Panc1 (cell line): ENCODE measurements at regions not wholly inside any gene's neighbourhood (a gene's known extent, or its start where the extent isn't known, plus 50 kb on each side); places are given as distances from the start of the nearest gene placed in this dataset.

ENCODE experiments used
- ATAC-seq: fragments of 200-7000 bp; cut with Tn5 transposase; 2 replicates; pipeline ENCODE4 v1.9.1; 2020; ENCODE audit warnings: mild to moderate bottlenecking, moderate library complexity
- BruUV-seq: library from RNA; stranded (reverse); fragments of 400-500 nt; replicated peaks from 2 replicates; lab custom pipeline; 2021; lab: Mats Ljungman, UMichigan
- CTCF ChIA-PET: fragments of 300-600 bp; sonication (Branson Sonifier 250); formaldehyde crosslinking; loops from one replicate; lab custom pipeline; 2022; ENCODE audit warnings: antibody characterized with exemption; lab: Charles Lee
- POLR2A ChIA-PET: fragments of 300-600 bp; sonication (Branson Sonifier 250); formaldehyde crosslinking; loops from one replicate; lab custom pipeline; 2022; ENCODE audit warnings: antibody characterized with exemption; lab: Charles Lee
- DNase-seq: peaks from one replicate; pipeline ENCODE4 v3.0.0-alpha.2; 2010; ENCODE audit warnings: low read depth, low spot score
- H3K27ac ChIP-seq: 2 replicates; pipeline ENCODE4 v1.5.1; 2011; ENCODE audit warnings: mild to moderate bottlenecking, low read length, inconsistent platforms
- H3K27me3 ChIP-seq: fragments of 200-500 bp; sonication (Bioruptor generic); 2 replicates; pipeline ENCODE4 v1.6.0; 2014; ENCODE audit warnings: low read length, inconsistent platforms; ENCODE audit not compliant: control insufficient read depth, insufficient read depth
- H3K36me3 ChIP-seq: fragments of 200-500 bp; sonication (Bioruptor generic); 2 replicates; pipeline ENCODE4 v1.5.1; 2014; ENCODE audit warnings: inconsistent platforms, mild to moderate bottlenecking, low read length, moderate library complexity; ENCODE audit not compliant: control insufficient read depth, insufficient read depth
- H3K4me1 ChIP-seq: 2 replicates; pipeline ENCODE4 v1.5.1; 2011; ENCODE audit warnings: inconsistent platforms, mild to moderate bottlenecking, low read length, moderate library complexity; ENCODE audit not compliant: control insufficient read depth, insufficient read depth
- H3K4me3 ChIP-seq, 2 experiments: 2 replicates each; pipeline ENCODE4 v1.5.1; 2011 to 2012; ENCODE audit warnings: low read depth in 2 of 2, low read length in 2 of 2, mild to moderate bottlenecking in 2 of 2, inconsistent platforms in 1 of 2, moderate library complexity in 1 of 2
- H3K9me3 ChIP-seq: fragments of 200-500 bp; sonication (Bioruptor generic); 2 replicates; pipeline ENCODE4 v1.5.1; 2014; ENCODE audit warnings: low read depth, mild to moderate bottlenecking, inconsistent platforms, low read length, moderate library complexity; ENCODE audit not compliant: control insufficient read depth, insufficient read depth
- POLR2AphosphoS5 ChIP-seq: IDR thresholded peaks from 2 replicates; pipeline ENCODE4 v1.6.1; 2012; ENCODE audit warnings: mild to moderate bottlenecking, low read depth, low read length, moderate library complexity
- SIN3A ChIP-seq: IDR thresholded peaks from 2 replicates; pipeline ENCODE4 v1.6.1; 2012; ENCODE audit warnings: low read depth, mild to moderate bottlenecking, low read length, moderate library complexity, borderline replicate concordance; ENCODE audit not compliant: insufficient read depth
- TCF7L2 ChIP-seq: IDR thresholded peaks from 2 replicates; pipeline ENCODE4 v1.6.1; 2011; ENCODE audit warnings: mild to moderate bottlenecking, low read depth, low read length, inconsistent platforms
- in situ Hi-C: cut with HindIII; loops from 2 replicates; pipeline ENCODE4 v1.10.0; 2016; ENCODE audit warnings: low sequenced_read_pairs, low pct_unique_long_range_greater_than_20kb
- intact Hi-C: fragments of 100-400 bp; cut with micrococcal nuclease; formaldehyde crosslinking; loops from one replicate; pipeline ENCODE4 v1.10.0; 2022; ENCODE audit not compliant: unreplicated experiment
- TF ChIP-seq, protein P1 (sequence below): fragments of 450-650 bp; IDR thresholded peaks from 2 replicates; pipeline ENCODE4 v1.5.1; 2017; ENCODE audit warnings: mild to moderate bottlenecking
- TF ChIP-seq, protein P2 (sequence below), 2 experiments: IDR thresholded peaks; 2 replicates each; pipeline ENCODE4 v1.6.1; 2011 to 2012; ENCODE audit warnings: low read depth in 2 of 2, control low read depth in 1 of 2, low read length in 1 of 2, mild to moderate bottlenecking in 1 of 2, moderate library complexity in 1 of 2; ENCODE audit not compliant: insufficient read depth in 1 of 2

DNA sequence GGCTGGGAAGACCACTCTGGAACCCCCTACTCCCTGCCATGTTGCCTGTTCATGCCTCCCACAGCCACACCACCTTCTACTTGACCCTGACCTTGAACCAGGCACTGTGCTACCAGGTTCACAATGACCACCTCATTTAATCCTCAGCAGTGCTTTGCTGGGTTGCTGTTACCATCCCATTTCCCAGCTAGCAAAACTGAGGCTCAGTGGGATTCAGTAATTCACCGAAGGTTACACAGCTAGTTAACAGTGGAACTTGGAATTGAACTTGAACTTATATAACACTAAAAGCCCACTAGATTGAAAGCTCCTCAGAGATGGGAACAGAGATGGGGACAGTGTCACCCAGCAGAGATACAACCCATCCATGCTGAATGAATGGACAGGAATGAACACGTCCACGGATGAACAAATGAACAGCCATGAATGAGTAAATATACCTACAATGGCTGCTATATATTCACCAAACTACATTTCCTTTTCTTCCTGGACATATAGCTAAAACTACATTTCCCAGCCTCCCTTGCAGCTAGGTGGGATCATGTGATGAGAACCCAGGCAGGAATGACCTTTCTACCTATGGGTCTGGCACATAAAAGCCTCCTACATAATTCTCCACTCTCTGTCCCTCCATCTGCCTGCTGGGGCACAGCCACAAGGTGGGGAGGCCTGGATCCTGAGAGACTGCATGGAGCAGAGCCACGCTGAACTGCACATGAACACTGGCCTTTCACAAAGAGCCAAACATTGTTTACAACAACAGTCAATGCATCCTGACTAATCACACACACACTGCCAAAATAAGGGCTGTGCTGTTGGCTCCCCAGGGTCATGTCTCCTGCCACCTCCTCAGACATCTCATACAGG lies 94.8 kb downstream of the RMI2 start:
- Histone ChIP-seq H3K4me3 (no peak overlapping the region), H3K4me1 (no peaks in the 10 kb centered on the region), H3K36me3 (no peaks in the 10 kb centered on the region), H3K27ac (no peak overlapping the region), H3K9me3 (no peaks in the 10 kb centered on the region; the same call in 1 of the 2 replicates), H3K27me3 (no peaks in the 10 kb centered on the region)
- no peak for TF ChIP-seq TCF7L2
- TF ChIP-seq SIN3A = no peak
- TF ChIP-seq, protein P1, sequence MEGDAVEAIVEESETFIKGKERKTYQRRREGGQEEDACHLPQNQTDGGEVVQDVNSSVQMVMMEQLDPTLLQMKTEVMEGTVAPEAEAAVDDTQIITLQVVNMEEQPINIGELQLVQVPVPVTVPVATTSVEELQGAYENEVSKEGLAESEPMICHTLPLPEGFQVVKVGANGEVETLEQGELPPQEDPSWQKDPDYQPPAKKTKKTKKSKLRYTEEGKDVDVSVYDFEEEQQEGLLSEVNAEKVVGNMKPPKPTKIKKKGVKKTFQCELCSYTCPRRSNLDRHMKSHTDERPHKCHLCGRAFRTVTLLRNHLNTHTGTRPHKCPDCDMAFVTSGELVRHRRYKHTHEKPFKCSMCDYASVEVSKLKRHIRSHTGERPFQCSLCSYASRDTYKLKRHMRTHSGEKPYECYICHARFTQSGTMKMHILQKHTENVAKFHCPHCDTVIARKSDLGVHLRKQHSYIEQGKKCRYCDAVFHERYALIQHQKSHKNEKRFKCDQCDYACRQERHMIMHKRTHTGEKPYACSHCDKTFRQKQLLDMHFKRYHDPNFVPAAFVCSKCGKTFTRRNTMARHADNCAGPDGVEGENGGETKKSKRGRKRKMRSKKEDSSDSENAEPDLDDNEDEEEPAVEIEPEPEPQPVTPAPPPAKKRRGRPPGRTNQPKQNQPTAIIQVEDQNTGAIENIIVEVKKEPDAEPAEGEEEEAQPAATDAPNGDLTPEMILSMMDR = no peak
- TF ChIP-seq, protein P2, sequence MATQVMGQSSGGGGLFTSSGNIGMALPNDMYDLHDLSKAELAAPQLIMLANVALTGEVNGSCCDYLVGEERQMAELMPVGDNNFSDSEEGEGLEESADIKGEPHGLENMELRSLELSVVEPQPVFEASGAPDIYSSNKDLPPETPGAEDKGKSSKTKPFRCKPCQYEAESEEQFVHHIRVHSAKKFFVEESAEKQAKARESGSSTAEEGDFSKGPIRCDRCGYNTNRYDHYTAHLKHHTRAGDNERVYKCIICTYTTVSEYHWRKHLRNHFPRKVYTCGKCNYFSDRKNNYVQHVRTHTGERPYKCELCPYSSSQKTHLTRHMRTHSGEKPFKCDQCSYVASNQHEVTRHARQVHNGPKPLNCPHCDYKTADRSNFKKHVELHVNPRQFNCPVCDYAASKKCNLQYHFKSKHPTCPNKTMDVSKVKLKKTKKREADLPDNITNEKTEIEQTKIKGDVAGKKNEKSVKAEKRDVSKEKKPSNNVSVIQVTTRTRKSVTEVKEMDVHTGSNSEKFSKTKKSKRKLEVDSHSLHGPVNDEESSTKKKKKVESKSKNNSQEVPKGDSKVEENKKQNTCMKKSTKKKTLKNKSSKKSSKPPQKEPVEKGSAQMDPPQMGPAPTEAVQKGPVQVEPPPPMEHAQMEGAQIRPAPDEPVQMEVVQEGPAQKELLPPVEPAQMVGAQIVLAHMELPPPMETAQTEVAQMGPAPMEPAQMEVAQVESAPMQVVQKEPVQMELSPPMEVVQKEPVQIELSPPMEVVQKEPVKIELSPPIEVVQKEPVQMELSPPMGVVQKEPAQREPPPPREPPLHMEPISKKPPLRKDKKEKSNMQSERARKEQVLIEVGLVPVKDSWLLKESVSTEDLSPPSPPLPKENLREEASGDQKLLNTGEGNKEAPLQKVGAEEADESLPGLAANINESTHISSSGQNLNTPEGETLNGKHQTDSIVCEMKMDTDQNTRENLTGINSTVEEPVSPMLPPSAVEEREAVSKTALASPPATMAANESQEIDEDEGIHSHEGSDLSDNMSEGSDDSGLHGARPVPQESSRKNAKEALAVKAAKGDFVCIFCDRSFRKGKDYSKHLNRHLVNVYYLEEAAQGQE (IDR thresholded peaks at IDR 0.05; ENCODE audit: insufficient read depth in 1 of 2, low read depth in 2 of 2, low read length in 1 of 2) = no peak
- no peak for TF ChIP-seq POLR2AphosphoS5
- in situ Hi-C loops (no loop called here), intact Hi-C loops (no loop called here)
- ATAC-seq (no peak), DNase-seq (no peak)
- POLR2A ChIA-PET = interaction anchor here (0.5 kb wide), 1 partner anchor 47 kb away, joined by 4 read pairs; no protein-coding TSS in a partner anchor
- CTCF ChIA-PET = no interaction called here
- no TSS peak for BruUV-seq

DNA sequence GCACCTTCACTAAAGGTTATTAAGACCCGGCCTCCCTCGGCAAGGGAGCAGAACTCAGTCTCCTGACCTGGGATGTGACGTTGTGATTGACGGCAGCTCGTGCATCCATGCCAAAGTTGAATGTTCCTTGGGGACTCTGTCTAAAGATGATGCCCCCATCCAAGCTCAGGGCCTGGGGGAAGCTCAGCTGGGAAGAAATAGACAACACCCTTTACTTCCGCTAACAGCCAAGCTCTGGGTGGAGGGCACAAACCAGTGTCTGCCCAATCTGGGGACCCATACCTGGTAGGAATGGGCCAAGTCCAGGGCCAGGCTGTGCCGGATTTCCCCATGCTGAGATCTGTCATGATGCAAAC lies 95.4 kb downstream of the RMI2 start:
- in situ Hi-C loops = no loop called here

More for the DNA sequence above, 95.4 kb downstream of the RMI2 start:
- H3K27ac ChIP-seq = no peak overlapping the region
- no peaks in the 10 kb centered on the region for H3K4me1 ChIP-seq
- DNase-seq = no peak
- TF ChIP-seq TCF7L2 = no peak
- TF ChIP-seq SIN3A = no peak
- TF ChIP-seq, protein P1 = no peak
- TF ChIP-seq POLR2AphosphoS5 = no peak
- TF ChIP-seq, protein P2 (IDR thresholded peaks at IDR 0.05; ENCODE audit: insufficient read depth in 1 of 2, low read depth in 2 of 2, low read length in 1 of 2) = no peak
- no peaks in the 10 kb centered on the region; the same call in 1 of the 2 replicates for H3K9me3 ChIP-seq
- no peak for ATAC-seq
- no peaks in the 10 kb centered on the region for H3K27me3 ChIP-seq
- intact Hi-C loops = no loop called here
- ChIA-PET CTCF (no interaction called here), POLR2A (interaction anchor here (0.5 kb wide), 1 partner anchor 48 kb away, joined by 4 read pairs; no protein-coding TSS in a partner anchor)
- no peaks in the 10 kb centered on the region for H3K36me3 ChIP-seq
- BruUV-seq = no TSS peak
- no peak overlapping the region for H3K4me3 ChIP-seq
